ENCODE measurements at regions not wholly inside any gene's neighbourhood (a gene's known extent, or its start where the extent isn't known, plus 50 kb on each side); places are given as distances from the start of the nearest gene placed in this dataset.

GRCh38 chr5:2018390-2018724 is 135.6 kb upstream of the IRX4 start:
- TF ChIP-seq ZFX (IDR thresholded peaks at IDR 0.05; ENCODE audit: borderline replicate concordance) (no peak), CTCF (IDR thresholded peaks at IDR 0.05) (no peak)
